ENCODE measurements at regions not wholly inside any gene's neighbourhood (a gene's known extent, or its start where the extent isn't known, plus 50 kb on each side); places are given as distances from the start of the nearest gene placed in this dataset.

GRCh38 chr6:155765275-155766194 is 309.9 kb upstream of the NOX3 start:
- H3K9ac ChIP-seq (ENCODE audit: low read length) = no peak overlapping the region

GRCh38 chr6:155762649-155763048 is 307.0 kb upstream of the NOX3 start:
- Histone ChIP-seq H3K4me2 (ENCODE audit: low read length) (no peak overlapping the region), H2AFZ (ENCODE audit: low read depth, low read length) (no peak overlapping the region), H3K36me3 (ENCODE audit: insufficient read depth, low read length) (no peaks in the 10 kb centered on the region), H3K4me3 (ENCODE audit: low read length) (no peak overlapping the region), H4K20me1 (ENCODE audit: insufficient read depth) (no peaks in the 10 kb centered on the region), H3K27ac (ENCODE audit: low read length) (no peak overlapping the region), H3K79me2 (replicated peaks; ENCODE audit: insufficient read depth, low read length) (no peaks in the 10 kb centered on the region), H3K9me3 (ENCODE audit: low read length) (no peaks in the 10 kb centered on the region), H3K9ac (ENCODE audit: low read length) (no peak overlapping the region), H3K9me2 (ENCODE audit: insufficient read depth, low read length) (no peaks in the 10 kb centered on the region), H3F3A (ENCODE audit: insufficient read depth, low read length, poor library complexity, severe bottlenecking) (no peaks in the 10 kb centered on the region), H3K27me3 (ENCODE audit: insufficient read depth, low read depth, low read length) (no peaks in the 10 kb centered on the region)
- no peak for TF ChIP-seq TAF1 (IDR thresholded peaks at IDR 0.05; ENCODE audit: low read depth)
- no peak for TF ChIP-seq RAD21 (conservative IDR thresholded peaks at IDR 0.05)
- no peak for TF ChIP-seq POLR2AphosphoS5 (IDR thresholded peaks at IDR 0.05)
- TF ChIP-seq MXI1 (conservative IDR thresholded peaks at IDR 0.05; ENCODE audit: poor library complexity, severe bottlenecking) = no peak
- TF ChIP-seq EZH2 (IDR thresholded peaks at IDR 0.05; ENCODE audit: borderline replicate concordance, insufficient read depth, low read length, poor library complexity, severe bottlenecking) = no peak
- no peak for TF ChIP-seq CTCF (IDR thresholded peaks at IDR 0.05; ENCODE audit: poor library complexity, severe bottlenecking)
- TF ChIP-seq REST (IDR thresholded peaks at IDR 0.05; ENCODE audit: borderline replicate concordance) = no peak
- no peak for TF ChIP-seq SMC3 (conservative IDR thresholded peaks at IDR 0.05; ENCODE audit: poor library complexity)
- TF ChIP-seq EP300 (conservative IDR thresholded peaks at IDR 0.05; ENCODE audit: poor library complexity, severe bottlenecking) = no peak

More at GRCh38 chr6:155765275-155766194, 309.9 kb upstream of the NOX3 start:
- Histone ChIP-seq H3K27me3 (ENCODE audit: insufficient read depth, low read depth, low read length) (no peaks in the 10 kb centered on the region), H3K79me2 (replicated peaks; ENCODE audit: insufficient read depth, low read length) (no peaks in the 10 kb centered on the region), H3K4me2 (ENCODE audit: low read length) (no peak overlapping the region), H3F3A (ENCODE audit: insufficient read depth, low read length, poor library complexity, severe bottlenecking) (no peaks in the 10 kb centered on the region), H2AFZ (ENCODE audit: low read depth, low read length) (no peak overlapping the region), H3K27ac (ENCODE audit: low read length) (no peak overlapping the region), H4K20me1 (ENCODE audit: insufficient read depth) (no peaks in the 10 kb centered on the region), H3K9me3 (ENCODE audit: low read length) (no peaks in the 10 kb centered on the region), H3K36me3 (ENCODE audit: insufficient read depth, low read length) (no peaks in the 10 kb centered on the region), H3K4me3 (ENCODE audit: low read length) (no peak overlapping the region), H3K9me2 (ENCODE audit: insufficient read depth, low read length) (no peaks in the 10 kb centered on the region)
- TF ChIP-seq SMC3 (conservative IDR thresholded peaks at IDR 0.05; ENCODE audit: poor library complexity) = no peak
- TF ChIP-seq EZH2 (IDR thresholded peaks at IDR 0.05; ENCODE audit: borderline replicate concordance, insufficient read depth, low read length, poor library complexity, severe bottlenecking) = no peak

Measured in neural cell (in vitro differentiated cells).